Heart left ventricle (tissue), 13 donors: ENCODE measurements at regions not wholly inside any gene's neighbourhood (a gene's known extent, or its start where the extent isn't known, plus 50 kb on each side); places are given as distances from the start of the nearest gene placed in this dataset.

Experiments
- CTCF ChIP-seq, 12 donors: fragments of 200-600 bp; sonication (generic) in 4 of 12; IDR thresholded peaks; one replicate each; pipeline versions ENCODE4 v1.5.0 to v1.8.0; 2018 to 2022; ENCODE audit warnings: antibody characterized with exemption in 12 of 12, mild to moderate bottlenecking in 5 of 12
- POLR2A ChIP-seq, 2 donors: fragments of 450-650 bp; IDR thresholded peaks; one replicate each; pipeline ENCODE4 v1.6.1; 2017; ENCODE audit warnings: antibody characterized with exemption in 2 of 2, mild to moderate bottlenecking in 2 of 2, moderate library complexity in 2 of 2
- donor health status: ischemic (EF 13 %, LVEDD 7.1; RV severe dilation, severe dysfunction).
- donor health status: DM: no; HTN: yes; CAD: no.
- donor health status: DM: no; HTN: no; CAD: no.
- donor health status: ischemic (EF 25% LVEDD 6.9; RV normal size, moderate dysfunction).
- donor health status: ischemic (EF 25% LVEDD 5.7; RV mildly dilated, moderate dysfunction).
- donor health status: ischemic (EF 35%, LVEDD 5.7; RV mildly dilated, moderate dysfunction).
- donor health status: nonischemic (EF 11% LVEDD 7.7; RV severe dilation, severe dysfunction).
- donor health status: DM: yes; HTN: yes; CAD: no.
- donor health status: PGD.
- donor health status: ischemic (EF 29% LVEDD 5.4; RV normal size, mild dysfunction).
- donor health status: nonischemic (EF 23%, LVEDD 6.1; RV moderate dilation, normal function).

- TF ChIP-seq CTCF (IDR thresholded peaks at IDR 0.05), result no peak
- no peak for TF ChIP-seq POLR2A (IDR thresholded peaks at IDR 0.05)
Observed at GRCh38 chr7:24049296-24049695, 234.7 kb upstream of the NPY start.
